ENCODE measurements at regions not wholly inside any gene's neighbourhood (a gene's known extent, or its start where the extent isn't known, plus 50 kb on each side); places are given as distances from the start of the nearest gene placed in this dataset.
"Not testable (repeated sequence)": the region's sequence is repeated elsewhere in the genome, so short reads cannot be mapped to it uniquely, and the experiment has no call there.

- H3K9ac ChIP-seq, result no peak overlapping the region
- TF ChIP-seq Cebpa-rat (IDR thresholded peaks at IDR 0.05), result no peak
Measured at GRCh38 chr12:115873451-115874082, 403.9 kb downstream of the MED13L start.

GRCh38 chr12:115872919-115873357 is 404.6 kb downstream of the MED13L start:
- Histone ChIP-seq H4K20me1 (no peaks in the 10 kb centered on the region), H3K27ac (no peak overlapping the region), H3K4me1 (no peaks in the 10 kb centered on the region), H3K4me2 (no peak overlapping the region), H3K27me3 (no peaks in the 10 kb centered on the region), H3K9me3 (replicated peaks in 1 of 11) (peaks cover 0 to 9% (median 0%) of the 10 kb centered on the region in 11 experiments; a peak in 6 of 22 replicates), H3K4me3 (no peak overlapping the region), H3K9ac (no peak overlapping the region), H3K36me3 (no peaks in the 10 kb centered on the region)
- no peak for TF ChIP-seq Cebpa-rat (IDR thresholded peaks at IDR 0.05)

More at GRCh38 chr12:115873451-115874082, 403.9 kb downstream of the MED13L start:
- Histone ChIP-seq H3K27ac (no peak overlapping the region), H3K27me3 (no peaks in the 10 kb centered on the region), H3K9me3 (replicated peaks in 1 of 11) (peaks cover 0 to 9% (median 0%) of the 10 kb centered on the region in 11 experiments; a peak in 6 of 22 replicates), H3K4me2 (no peak overlapping the region), H3K4me1 (no peaks in the 10 kb centered on the region), H3K36me3 (no peaks in the 10 kb centered on the region), H3K4me3 (no peak overlapping the region), H4K20me1 (no peaks in the 10 kb centered on the region)

GRCh38 chr12:115872212-115872611 is 405.3 kb downstream of the MED13L start:
- Histone ChIP-seq H3K4me2 (no peak overlapping the region), H3K9ac (no peak overlapping the region), H3K9me3 (replicated peaks in 1 of 11) (peaks cover 0 to 5% (median 0%) of the 10 kb centered on the region in 11 experiments; a peak in 6 of 22 replicates), H3K4me1 (no peaks in the 10 kb centered on the region), H3K27me3 (no peaks in the 10 kb centered on the region), H3K27ac (no peak overlapping the region), H4K20me1 (no peaks in the 10 kb centered on the region), H3K36me3 (no peaks in the 10 kb centered on the region), H3K4me3 (no peak overlapping the region)
- no peak for TF ChIP-seq Cebpa-rat (IDR thresholded peaks at IDR 0.05)

GRCh38 chr12:115871714-115872113 is 405.8 kb downstream of the MED13L start:
- Histone ChIP-seq H3K4me1 (no peaks in the 10 kb centered on the region), H3K4me3 (no peak overlapping the region), H3K4me2 (no peak overlapping the region), H4K20me1 (no peaks in the 10 kb centered on the region), H3K9me3 (replicated peaks in 1 of 11) (no peaks in the 10 kb centered on the region), H3K9ac (no peak overlapping the region), H3K27ac (no peak overlapping the region), H3K36me3 (no peaks in the 10 kb centered on the region), H3K27me3 (no peaks in the 10 kb centered on the region)
- no peak for TF ChIP-seq Cebpa-rat (IDR thresholded peaks at IDR 0.05)

- no peak overlapping the region for H3K4me3 ChIP-seq
- H3K27me3 ChIP-seq, result no peaks in the 10 kb centered on the region
- no peak for TF ChIP-seq Cebpa-rat (IDR thresholded peaks at IDR 0.05)
- no peaks in the 10 kb centered on the region for H3K4me1 ChIP-seq
- H3K9me3 ChIP-seq (replicated peaks in 1 of 11), result no peaks in the 10 kb centered on the region
- H4K20me1 ChIP-seq, result no peaks in the 10 kb centered on the region
- no peak overlapping the region for H3K4me2 ChIP-seq
- no peak overlapping the region for H3K9ac ChIP-seq
- H3K27ac ChIP-seq, result no peak overlapping the region
- H3K36me3 ChIP-seq, result no peaks in the 10 kb centered on the region
Measured at GRCh38 chr12:115870510-115870909, 407.0 kb downstream of the MED13L start.

GRCh38 chr12:115870021-115870420 is 407.5 kb downstream of the MED13L start:
- H3K9me3 ChIP-seq (replicated peaks in 1 of 11), result no peaks in the 10 kb centered on the region
- H3K9ac ChIP-seq, result no peak overlapping the region
- no peaks in the 10 kb centered on the region for H3K27me3 ChIP-seq
- H4K20me1 ChIP-seq, result no peaks in the 10 kb centered on the region
- TF ChIP-seq Cebpa-rat (IDR thresholded peaks at IDR 0.05), result no peak
- no peaks in the 10 kb centered on the region for H3K4me1 ChIP-seq
- H3K36me3 ChIP-seq, result no peaks in the 10 kb centered on the region
- H3K4me3 ChIP-seq, result no peak overlapping the region
- H3K27ac ChIP-seq, result no peak overlapping the region
- no peak overlapping the region for H3K4me2 ChIP-seq

- Histone ChIP-seq H3K36me3 (no peaks in the 10 kb centered on the region), H4K20me1 (no peaks in the 10 kb centered on the region), H3K4me3 (no peak overlapping the region), H3K27me3 (no peaks in the 10 kb centered on the region), H3K9me3 (replicated peaks in 1 of 11) (no peaks in the 10 kb centered on the region), H3K4me2 (no peak overlapping the region), H3K4me1 (no peaks in the 10 kb centered on the region), H3K27ac (no peak overlapping the region), H3K9ac (no peak overlapping the region)
- TF ChIP-seq Cebpa-rat (IDR thresholded peaks at IDR 0.05), result peak in 1 of 11 experiments; percentile 19; a peak in 1 of 22 replicates
Measured at GRCh38 chr12:115869604-115870003, 407.9 kb downstream of the MED13L start.

GRCh38 chr12:115868624-115869023 is 408.9 kb downstream of the MED13L start:
- Histone ChIP-seq H3K9ac (no peak overlapping the region), H4K20me1 (no peaks in the 10 kb centered on the region), H3K27me3 (no peaks in the 10 kb centered on the region), H3K4me3 (no peak overlapping the region), H3K4me2 (no peak overlapping the region), H3K9me3 (replicated peaks in 1 of 11) (no peaks in the 10 kb centered on the region), H3K36me3 (no peaks in the 10 kb centered on the region), H3K27ac (no peak overlapping the region), H3K4me1 (no peaks in the 10 kb centered on the region)
- no peak for TF ChIP-seq Cebpa-rat (IDR thresholded peaks at IDR 0.05)

- Histone ChIP-seq H3K4me1 (no peaks in the 10 kb centered on the region), H3K9ac (no peak overlapping the region), H3K36me3 (no peaks in the 10 kb centered on the region), H3K9me3 (replicated peaks in 1 of 11) (no peaks in the 10 kb centered on the region), H3K27me3 (no peaks in the 10 kb centered on the region), H4K20me1 (no peaks in the 10 kb centered on the region), H3K4me2 (no peak overlapping the region), H3K4me3 (no peak overlapping the region), H3K27ac (no peak overlapping the region)
- no peak for TF ChIP-seq Cebpa-rat (IDR thresholded peaks at IDR 0.05)
Measured at GRCh38 chr12:115867854-115868253, 409.6 kb downstream of the MED13L start.

- no peak for TF ChIP-seq Cebpa-rat (IDR thresholded peaks at IDR 0.05)
- H3K4me1 ChIP-seq, result no peaks in the 10 kb centered on the region
- no peaks in the 10 kb centered on the region for H4K20me1 ChIP-seq
- H3K9ac ChIP-seq, result no peak overlapping the region
- H3K27ac ChIP-seq, result no peak overlapping the region
- no peaks in the 10 kb centered on the region for H3K9me3 ChIP-seq (replicated peaks in 1 of 11)
- H3K36me3 ChIP-seq, result no peaks in the 10 kb centered on the region
- H3K4me2 ChIP-seq, result no peak overlapping the region
- no peak overlapping the region for H3K4me3 ChIP-seq
- no peaks in the 10 kb centered on the region for H3K27me3 ChIP-seq
Measured at GRCh38 chr12:115866909-115867525, 410.5 kb downstream of the MED13L start.

- not testable (repeated sequence) for H3K36me3 ChIP-seq; H3K9me3 ChIP-seq (replicated peaks in 1 of 11); H3K4me1 ChIP-seq; H3K9ac ChIP-seq; H3K27ac ChIP-seq; H3K4me3 ChIP-seq; H3K4me2 ChIP-seq; H4K20me1 ChIP-seq; H3K27me3 ChIP-seq
Measured at GRCh38 chr12:115866281-115866680, 411.2 kb downstream of the MED13L start.

All from BLaER1 treated with 17β-estradiol and CSF1 and Interleukin-3, amounts not matched to agents 10 nM and 100 nM (cell line).